ENCODE measurements at regions not wholly inside any gene's neighbourhood (a gene's known extent, or its start where the extent isn't known, plus 50 kb on each side); places are given as distances from the start of the nearest gene placed in this dataset.

- no CpG with 5 or more reads among the region's 3 CpGs for WGBS (ENCODE audit: insufficient coverage)
- H3K36me3 ChIP-seq (ENCODE audit: control insufficient read depth, insufficient read depth, low read length), result no peaks in the 10 kb centered on the region
- no peak for DNase-seq (ENCODE audit: low read depth in 4 of 6, low spot score in 6 of 6)
These were observed 383.3 kb upstream of the ASIC2 start for GRCh38 chr17:33676444-33676843.

GRCh38 chr17:33679595-33679994 lies 386.5 kb upstream of the ASIC2 start:
- Histone ChIP-seq H3K4me1 (ENCODE audit: control insufficient read depth, insufficient read depth, low read length) (no peaks in the 10 kb centered on the region), H3K27me3 (ENCODE audit: control insufficient read depth, insufficient read depth, low read length) (no peaks in the 10 kb centered on the region), H3K4me3 (ENCODE audit: low read depth, low read length) (no peak overlapping the region), H3K9me3 (ENCODE audit: control insufficient read depth, insufficient read depth, low read length) (no peaks in the 10 kb centered on the region), H3K27ac (ENCODE audit: low read depth, low read length) (no peak overlapping the region), H3K36me3 (ENCODE audit: control insufficient read depth, insufficient read depth, low read length) (no peaks in the 10 kb centered on the region)
- DNase-seq (ENCODE audit: low read depth in 4 of 6, low spot score in 6 of 6), result no peak
- 93% methylated on average over 3 of the region's 6 CpGs for WGBS (ENCODE audit: insufficient coverage)

More at GRCh38 chr17:33676444-33676843, 383.3 kb upstream of the ASIC2 start:
- Histone ChIP-seq H3K27me3 (ENCODE audit: control insufficient read depth, insufficient read depth, low read length) (no peaks in the 10 kb centered on the region), H3K27ac (ENCODE audit: low read depth, low read length) (no peak overlapping the region), H3K9me3 (ENCODE audit: control insufficient read depth, insufficient read depth, low read length) (no peaks in the 10 kb centered on the region), H3K4me3 (ENCODE audit: low read depth, low read length) (no peak overlapping the region), H3K4me1 (ENCODE audit: control insufficient read depth, insufficient read depth, low read length) (no peaks in the 10 kb centered on the region)

DNA sequence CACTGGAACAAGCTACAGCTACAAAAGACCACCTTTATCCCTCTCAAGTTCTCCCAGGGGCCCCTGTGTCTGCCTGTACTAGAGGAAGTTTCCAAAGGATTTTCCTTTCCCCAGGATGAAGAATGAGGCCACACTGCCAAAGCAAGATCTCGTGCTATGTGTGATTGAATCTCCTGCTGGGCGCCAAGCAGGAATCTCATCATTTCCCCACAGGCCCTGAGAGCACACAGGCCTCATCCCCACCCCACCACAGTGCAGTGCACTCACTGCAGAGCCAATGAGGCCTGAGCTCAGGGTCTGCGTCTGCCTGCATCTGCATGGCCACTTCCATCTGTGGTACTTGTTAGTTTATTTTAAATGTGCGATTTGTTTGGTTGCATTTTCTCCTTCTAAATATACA lies 387.4 kb upstream of the ASIC2 start:
- 52% methylated on average over 2 of the region's 4 CpGs for WGBS (ENCODE audit: insufficient coverage)
- no peaks in the 10 kb centered on the region for H3K27me3 ChIP-seq (ENCODE audit: control insufficient read depth, insufficient read depth, low read length)
- DNase-seq (ENCODE audit: low read depth in 4 of 6, low spot score in 6 of 6), result peak in 1 of 6 donors; percentile 44
- no peaks in the 10 kb centered on the region for H3K36me3 ChIP-seq (ENCODE audit: control insufficient read depth, insufficient read depth, low read length)
- H3K9me3 ChIP-seq (ENCODE audit: control insufficient read depth, insufficient read depth, low read length), result no peaks in the 10 kb centered on the region
- no peaks in the 10 kb centered on the region for H3K4me1 ChIP-seq (ENCODE audit: control insufficient read depth, insufficient read depth, low read length)
- H3K27ac ChIP-seq (ENCODE audit: low read depth, low read length), result no peak overlapping the region
- no peak overlapping the region for H3K4me3 ChIP-seq (ENCODE audit: low read depth, low read length)

DNA sequence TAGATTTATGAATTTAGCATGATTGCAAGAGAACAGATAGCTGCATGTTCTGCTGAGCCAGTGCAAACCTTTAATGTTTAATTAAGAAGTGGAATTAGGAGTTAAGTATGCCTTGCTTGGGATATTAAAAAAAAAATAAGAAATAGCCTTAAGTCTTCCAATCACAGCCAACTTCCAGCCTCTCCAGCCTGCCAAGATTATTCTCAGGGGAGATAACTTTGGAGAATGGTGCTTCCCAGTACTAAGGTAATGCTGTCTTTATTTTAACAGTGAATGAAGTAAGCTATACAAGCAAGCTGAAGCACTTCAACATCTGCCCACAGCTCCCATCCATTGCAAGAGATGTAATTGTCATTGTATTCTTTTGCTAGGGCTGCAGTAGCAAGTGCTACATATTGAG lies 389.5 kb upstream of the ASIC2 start:
- DNase-seq (ENCODE audit: low read depth in 4 of 6, low spot score in 6 of 6), result peak in 2 of 6 donors; percentile 28 to 75
- Histone ChIP-seq H3K27ac (ENCODE audit: low read depth, low read length) (no peak overlapping the region), H3K9me3 (ENCODE audit: control insufficient read depth, insufficient read depth, low read length) (no peaks in the 10 kb centered on the region), H3K4me3 (ENCODE audit: low read depth, low read length) (no peak overlapping the region), H3K27me3 (ENCODE audit: control insufficient read depth, insufficient read depth, low read length) (no peaks in the 10 kb centered on the region), H3K4me1 (ENCODE audit: control insufficient read depth, insufficient read depth, low read length) (no peaks in the 10 kb centered on the region), H3K36me3 (ENCODE audit: control insufficient read depth, insufficient read depth, low read length) (no peaks in the 10 kb centered on the region)

DNA sequence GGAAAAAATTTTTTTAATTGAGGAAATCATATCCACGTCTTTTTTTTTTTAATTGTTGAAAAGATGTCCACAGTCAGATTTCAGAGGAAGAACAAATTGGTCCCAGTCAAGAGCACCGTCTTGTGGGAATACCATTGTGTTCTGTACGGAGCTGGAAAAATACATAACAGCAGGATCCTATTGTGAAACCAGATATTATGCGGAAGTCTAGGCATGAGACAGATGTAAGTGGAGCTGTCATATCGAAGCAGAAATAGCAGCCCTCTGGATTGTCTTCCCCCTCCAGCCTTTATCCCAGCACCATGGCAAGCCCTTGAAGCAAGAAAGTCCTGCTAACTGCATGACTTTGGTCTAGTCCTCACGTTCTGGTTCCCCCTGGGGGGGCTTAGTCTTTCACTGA lies 391.6 kb upstream of the ASIC2 start:
- WGBS (ENCODE audit: insufficient coverage), result 80% methylated on average over 5 of the region's 6 CpGs
- no peak overlapping the region for H3K27ac ChIP-seq (ENCODE audit: low read depth, low read length)
- H3K4me3 ChIP-seq (ENCODE audit: low read depth, low read length), result no peak overlapping the region

GRCh38 chr17:33686171-33686570 lies 393.1 kb upstream of the ASIC2 start:
- 95% methylated on average over 3 of the region's 4 CpGs for WGBS (ENCODE audit: insufficient coverage)
- DNase-seq (ENCODE audit: low read depth in 4 of 6, low spot score in 6 of 6), result no peak

More for the DNA sequence above, 391.6 kb upstream of the ASIC2 start:
- H3K27me3 ChIP-seq (ENCODE audit: control insufficient read depth, insufficient read depth, low read length), result no peaks in the 10 kb centered on the region
- peak in 1 of 6 donors; percentile 34 for DNase-seq (ENCODE audit: low read depth in 4 of 6, low spot score in 6 of 6)
- H3K9me3 ChIP-seq (ENCODE audit: control insufficient read depth, insufficient read depth, low read length), result no peaks in the 10 kb centered on the region
- no peaks in the 10 kb centered on the region for H3K36me3 ChIP-seq (ENCODE audit: control insufficient read depth, insufficient read depth, low read length)
- H3K4me1 ChIP-seq (ENCODE audit: control insufficient read depth, insufficient read depth, low read length), result no peaks in the 10 kb centered on the region

DNA sequence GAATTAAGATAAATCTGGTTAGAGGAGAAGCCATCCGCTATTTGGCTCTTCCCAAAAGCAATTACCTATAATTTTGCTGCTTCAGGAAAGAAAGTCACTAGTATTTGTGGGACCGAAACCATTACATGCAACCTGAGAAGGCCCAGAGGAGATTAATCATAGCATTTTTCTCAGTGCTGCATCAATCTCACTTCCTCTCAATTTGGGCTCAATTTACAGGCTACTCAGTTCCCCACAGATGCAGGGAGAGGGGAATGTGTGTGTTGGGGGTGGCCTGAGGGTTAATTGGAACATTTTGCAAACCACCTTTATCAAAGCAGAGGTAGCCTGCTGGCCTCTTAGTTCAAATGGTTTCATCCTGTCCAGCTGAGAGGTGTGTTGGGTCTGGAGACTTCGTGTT lies 394.7 kb upstream of the ASIC2 start:
- Histone ChIP-seq H3K9me3 (ENCODE audit: control insufficient read depth, insufficient read depth, low read length) (no peaks in the 10 kb centered on the region), H3K36me3 (ENCODE audit: control insufficient read depth, insufficient read depth, low read length) (no peaks in the 10 kb centered on the region), H3K27ac (ENCODE audit: low read depth, low read length) (no peak overlapping the region), H3K4me3 (ENCODE audit: low read depth, low read length) (no peak overlapping the region), H3K27me3 (ENCODE audit: control insufficient read depth, insufficient read depth, low read length) (no peaks in the 10 kb centered on the region), H3K4me1 (ENCODE audit: control insufficient read depth, insufficient read depth, low read length) (no peaks in the 10 kb centered on the region)
- DNase-seq (ENCODE audit: low read depth in 4 of 6, low spot score in 6 of 6), result peak in 1 of 6 donors; percentile 41
- WGBS (ENCODE audit: insufficient coverage), result no CpG with 5 or more reads among the region's 3 CpGs

More at GRCh38 chr17:33686171-33686570, 393.1 kb upstream of the ASIC2 start:
- no peaks in the 10 kb centered on the region for H3K27me3 ChIP-seq (ENCODE audit: control insufficient read depth, insufficient read depth, low read length)
- no peaks in the 10 kb centered on the region for H3K36me3 ChIP-seq (ENCODE audit: control insufficient read depth, insufficient read depth, low read length)
- no peak overlapping the region for H3K27ac ChIP-seq (ENCODE audit: low read depth, low read length)
- H3K4me1 ChIP-seq (ENCODE audit: control insufficient read depth, insufficient read depth, low read length), result no peaks in the 10 kb centered on the region
- no peaks in the 10 kb centered on the region for H3K9me3 ChIP-seq (ENCODE audit: control insufficient read depth, insufficient read depth, low read length)
- H3K4me3 ChIP-seq (ENCODE audit: low read depth, low read length), result no peak overlapping the region

DNA sequence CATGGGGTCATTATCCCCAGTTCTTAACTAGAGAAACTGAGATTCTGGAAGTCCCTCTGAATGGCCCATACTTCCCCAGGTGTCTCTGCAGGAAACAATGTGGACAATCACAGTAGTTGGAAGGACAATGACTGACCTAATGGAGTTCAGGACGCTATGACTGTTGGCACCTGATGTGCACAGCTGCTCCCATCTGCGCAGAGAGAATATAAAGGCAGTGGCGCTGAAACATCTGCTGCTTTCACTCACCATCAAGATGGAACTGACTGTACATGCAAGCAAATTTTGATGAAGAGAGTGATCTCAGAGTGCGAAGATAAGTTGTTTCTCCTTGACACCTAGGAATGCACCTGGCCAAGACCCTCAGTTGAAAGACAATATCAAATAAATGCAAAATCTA lies 395.7 kb upstream of the ASIC2 start:
- Histone ChIP-seq H3K9me3 (ENCODE audit: control insufficient read depth, insufficient read depth, low read length) (no peaks in the 10 kb centered on the region), H3K36me3 (ENCODE audit: control insufficient read depth, insufficient read depth, low read length) (no peaks in the 10 kb centered on the region), H3K27ac (ENCODE audit: low read depth, low read length) (no peak overlapping the region), H3K4me1 (ENCODE audit: control insufficient read depth, insufficient read depth, low read length) (no peaks in the 10 kb centered on the region), H3K4me3 (ENCODE audit: low read depth, low read length) (no peak overlapping the region), H3K27me3 (ENCODE audit: control insufficient read depth, insufficient read depth, low read length) (no peaks in the 10 kb centered on the region)
- 71% methylated on average over 1 of the region's 4 CpGs for WGBS (ENCODE audit: insufficient coverage)
- peak in 1 of 6 donors; percentile 48 for DNase-seq (ENCODE audit: low read depth in 4 of 6, low spot score in 6 of 6)

GRCh38 chr17:33689725-33690124 lies 396.6 kb upstream of the ASIC2 start:
- Histone ChIP-seq H3K9me3 (ENCODE audit: control insufficient read depth, insufficient read depth, low read length) (no peaks in the 10 kb centered on the region), H3K4me1 (ENCODE audit: control insufficient read depth, insufficient read depth, low read length) (no peaks in the 10 kb centered on the region), H3K4me3 (ENCODE audit: low read depth, low read length) (no peak overlapping the region), H3K27me3 (ENCODE audit: control insufficient read depth, insufficient read depth, low read length) (no peaks in the 10 kb centered on the region), H3K27ac (ENCODE audit: low read depth, low read length) (no peak overlapping the region), H3K36me3 (ENCODE audit: control insufficient read depth, insufficient read depth, low read length) (no peaks in the 10 kb centered on the region)
- no peak for DNase-seq (ENCODE audit: low read depth in 4 of 6, low spot score in 6 of 6)
- WGBS (ENCODE audit: insufficient coverage), result 71% methylated on average over 1 of the region's 2 CpGs

GRCh38 chr17:33695431-33695830 lies 402.3 kb upstream of the ASIC2 start:
- no peaks in the 10 kb centered on the region for H3K36me3 ChIP-seq (ENCODE audit: control insufficient read depth, insufficient read depth, low read length)
- H3K27me3 ChIP-seq (ENCODE audit: control insufficient read depth, insufficient read depth, low read length), result no peaks in the 10 kb centered on the region
- DNase-seq (ENCODE audit: low read depth in 4 of 6, low spot score in 6 of 6), result peak in 2 of 6 donors; percentile 39 to 58
- no peak overlapping the region for H3K4me3 ChIP-seq (ENCODE audit: low read depth, low read length)
- no peak overlapping the region for H3K27ac ChIP-seq (ENCODE audit: low read depth, low read length)
- no peaks in the 10 kb centered on the region for H3K9me3 ChIP-seq (ENCODE audit: control insufficient read depth, insufficient read depth, low read length)
- no peaks in the 10 kb centered on the region for H3K4me1 ChIP-seq (ENCODE audit: control insufficient read depth, insufficient read depth, low read length)
